Astrocyte (in vitro differentiated cells and primary cell): ENCODE measurements at regions not wholly inside any gene's neighbourhood (a gene's known extent, or its start where the extent isn't known, plus 50 kb on each side); places are given as distances from the start of the nearest gene placed in this dataset.

ENCODE experiments used
- DNase-seq: peaks from one replicate; pipeline ENCODE4 v3.0.0-alpha.2; 2010; ENCODE audit warnings: low read depth
- FAIRE-seq: peaks from 2 replicates; lab custom pipeline; 2011; peaks lifted over from hg19 to GRCh38; lab: Jason Lieb, UNC
- H2AFZ ChIP-seq: 2 replicates; pipeline ENCODE4 v1.6.0; 2012; ENCODE audit warnings: low read depth, low read length, inconsistent platforms
- H3K27ac ChIP-seq: 2 replicates; pipeline ENCODE4 v1.5.1; 2011; ENCODE audit warnings: low read depth, low read length, inconsistent platforms
- H3K27me3 ChIP-seq: 2 replicates; pipeline ENCODE4 v1.6.0; 2011; ENCODE audit warnings: low read length, inconsistent platforms; ENCODE audit not compliant: insufficient read depth
- H3K36me3 ChIP-seq: 2 replicates; pipeline ENCODE4 v1.5.1; 2011; ENCODE audit warnings: low read length, inconsistent platforms; ENCODE audit not compliant: insufficient read depth
- H3K4me1 ChIP-seq: 2 replicates; pipeline ENCODE4 v1.5.1; 2011; ENCODE audit warnings: low read length, inconsistent platforms; ENCODE audit not compliant: insufficient read depth
- H3K4me2 ChIP-seq: 2 replicates; pipeline ENCODE4 v1.6.0; 2012; ENCODE audit warnings: low read length, inconsistent platforms
- H3K4me3 ChIP-seq: 2 replicates; pipeline ENCODE4 v1.5.1; 2011; ENCODE audit warnings: low read depth, mild to moderate bottlenecking, low read length, inconsistent platforms; ENCODE audit not compliant: insufficient read depth
- H3K79me2 ChIP-seq: 2 replicates; pipeline ENCODE4 v1.6.0; 2012; ENCODE audit warnings: mild to moderate bottlenecking, low read length, inconsistent platforms; ENCODE audit not compliant: insufficient read depth
- H3K9ac ChIP-seq: 2 replicates; pipeline ENCODE4 v1.6.0; 2012; ENCODE audit warnings: mild to moderate bottlenecking, low read length, inconsistent platforms
- H3K9me3 ChIP-seq: 2 replicates; pipeline ENCODE4 v1.5.1; 2012; ENCODE audit warnings: low read depth, mild to moderate bottlenecking, low read length, inconsistent platforms; ENCODE audit not compliant: insufficient read depth
- H4K20me1 ChIP-seq: 2 replicates; pipeline ENCODE4 v1.6.0; 2012; ENCODE audit warnings: low read length, inconsistent platforms; ENCODE audit not compliant: insufficient read depth
- H3K27ac Mint-ChIP-seq: one replicate; pipeline ENCODE4 v1.8.0; 2021; ENCODE audit warnings: mild to moderate bottlenecking, mixed read lengths; ENCODE audit not compliant: unreplicated experiment
- H3K27me3 Mint-ChIP-seq: one replicate; pipeline ENCODE4 v1.8.0; 2021; ENCODE audit warnings: low read depth, mixed read lengths; ENCODE audit not compliant: unreplicated experiment
- H3K36me3 Mint-ChIP-seq: one replicate; pipeline ENCODE4 v1.8.0; 2021; ENCODE audit warnings: low read depth, mixed read lengths; ENCODE audit not compliant: unreplicated experiment
- H3K4me1 Mint-ChIP-seq: one replicate; pipeline ENCODE4 v1.8.0; 2021; ENCODE audit warnings: low read depth, mixed read lengths; ENCODE audit not compliant: unreplicated experiment
- H3K4me3 Mint-ChIP-seq: one replicate; pipeline ENCODE4 v1.8.0; 2021; ENCODE audit warnings: mild to moderate bottlenecking, moderate library complexity, mixed read lengths; ENCODE audit not compliant: unreplicated experiment
- H3K9me3 Mint-ChIP-seq: one replicate; pipeline ENCODE4 v1.8.0; 2021; ENCODE audit warnings: mild to moderate bottlenecking, mixed read lengths; ENCODE audit not compliant: unreplicated experiment
- EZH2 ChIP-seq: IDR thresholded peaks from 2 replicates; pipeline ENCODE4 v1.6.1; 2012; ENCODE audit warnings: mild to moderate bottlenecking, low read length, inconsistent platforms; ENCODE audit not compliant: insufficient read depth
- TF ChIP-seq, protein P1 (sequence below): IDR thresholded peaks from 2 replicates; pipeline ENCODE4 v1.5.1; 2011; ENCODE audit warnings: low read depth, mild to moderate bottlenecking, inconsistent platforms, low read length, moderate library complexity; ENCODE audit not compliant: insufficient read depth

DNA sequence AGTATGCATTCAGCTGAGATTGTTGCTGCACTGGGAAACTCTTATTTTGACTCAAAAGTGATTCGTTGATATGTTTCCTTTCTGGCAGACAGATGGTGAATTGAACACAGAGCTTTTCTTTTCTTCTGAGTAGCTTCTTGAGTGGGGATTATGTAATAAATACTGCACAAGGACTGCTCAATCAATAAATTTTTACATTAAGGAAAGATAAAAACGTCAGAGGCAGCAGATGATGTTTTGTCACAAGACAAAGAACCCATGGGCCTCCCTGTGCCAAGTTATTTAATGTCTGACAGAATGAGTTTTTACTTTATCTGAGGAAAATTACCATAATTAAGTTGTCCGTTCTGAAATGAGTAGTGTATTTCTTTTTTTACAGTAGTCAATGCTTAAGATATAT, 460.3 kb downstream of the UTRN start:
- no peak overlapping the region for H3K27ac ChIP-seq
- no peak overlapping the region for H3K4me2 ChIP-seq
- no peak overlapping the region for H2AFZ ChIP-seq
- peaks cover 4% of the 10 kb centered on the region for H3K4me1 ChIP-seq
- H3K9ac ChIP-seq = no peak overlapping the region
- no peaks in the 10 kb centered on the region for H3K27me3 ChIP-seq
- no peaks in the 10 kb centered on the region for H3K79me2 ChIP-seq
- no peaks in the 10 kb centered on the region for H3K9me3 ChIP-seq
- Mint-ChIP-seq H3K36me3 (no peaks in the 10 kb centered on the region), H3K4me3 (no peak overlapping the region), H3K27me3 (no peaks in the 10 kb centered on the region), H3K4me1 (peaks cover 6% of the 10 kb centered on the region), H3K9me3 (no peaks in the 10 kb centered on the region), H3K27ac (no peak overlapping the region)
- no peak for TF ChIP-seq EZH2
- TF ChIP-seq, protein P1, sequence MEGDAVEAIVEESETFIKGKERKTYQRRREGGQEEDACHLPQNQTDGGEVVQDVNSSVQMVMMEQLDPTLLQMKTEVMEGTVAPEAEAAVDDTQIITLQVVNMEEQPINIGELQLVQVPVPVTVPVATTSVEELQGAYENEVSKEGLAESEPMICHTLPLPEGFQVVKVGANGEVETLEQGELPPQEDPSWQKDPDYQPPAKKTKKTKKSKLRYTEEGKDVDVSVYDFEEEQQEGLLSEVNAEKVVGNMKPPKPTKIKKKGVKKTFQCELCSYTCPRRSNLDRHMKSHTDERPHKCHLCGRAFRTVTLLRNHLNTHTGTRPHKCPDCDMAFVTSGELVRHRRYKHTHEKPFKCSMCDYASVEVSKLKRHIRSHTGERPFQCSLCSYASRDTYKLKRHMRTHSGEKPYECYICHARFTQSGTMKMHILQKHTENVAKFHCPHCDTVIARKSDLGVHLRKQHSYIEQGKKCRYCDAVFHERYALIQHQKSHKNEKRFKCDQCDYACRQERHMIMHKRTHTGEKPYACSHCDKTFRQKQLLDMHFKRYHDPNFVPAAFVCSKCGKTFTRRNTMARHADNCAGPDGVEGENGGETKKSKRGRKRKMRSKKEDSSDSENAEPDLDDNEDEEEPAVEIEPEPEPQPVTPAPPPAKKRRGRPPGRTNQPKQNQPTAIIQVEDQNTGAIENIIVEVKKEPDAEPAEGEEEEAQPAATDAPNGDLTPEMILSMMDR = no peak
- no peaks in the 10 kb centered on the region for H4K20me1 ChIP-seq
- no peak overlapping the region for H3K4me3 ChIP-seq
- FAIRE-seq = no peak
- DNase-seq = no peak
- no peaks in the 10 kb centered on the region for H3K36me3 ChIP-seq

DNA sequence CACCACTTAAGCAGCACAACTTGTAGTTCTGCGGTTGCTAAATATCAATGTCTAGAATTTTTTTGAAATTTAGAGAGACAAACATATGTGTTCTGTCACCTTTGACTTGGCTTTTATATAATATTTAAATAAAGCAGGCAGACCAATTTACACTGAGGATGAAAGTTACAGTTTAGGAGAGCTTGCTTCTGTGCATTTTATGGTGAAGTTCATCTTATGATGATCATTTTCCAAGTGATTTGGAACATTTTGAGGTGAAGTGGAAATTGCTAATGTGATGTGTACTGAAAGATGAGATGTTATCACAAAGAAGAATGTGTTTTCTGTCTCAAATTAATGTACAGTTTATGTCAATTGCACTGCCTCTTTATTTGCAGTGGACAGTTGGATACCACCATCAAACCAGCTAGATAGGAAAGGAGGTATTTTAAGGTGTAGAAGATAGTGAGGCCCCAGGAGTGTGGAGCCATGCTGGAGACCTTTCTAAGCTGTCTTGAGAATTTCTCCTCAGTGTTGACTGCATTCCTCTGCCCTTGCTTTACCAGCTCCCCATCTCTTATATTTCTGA, 461.9 kb downstream of the UTRN start:
- FAIRE-seq (no peak), DNase-seq (no peak)
- no peak overlapping the region for H3K27ac Mint-ChIP-seq
- peaks cover 6% of the 10 kb centered on the region for H3K4me1 Mint-ChIP-seq
- H3K4me3 ChIP-seq = no peak overlapping the region
- H3K4me2 ChIP-seq = no peak overlapping the region
- no peaks in the 10 kb centered on the region for H3K27me3 ChIP-seq
- no peak overlapping the region for H3K4me3 Mint-ChIP-seq
- H3K9me3 Mint-ChIP-seq = no peaks in the 10 kb centered on the region
- H3K36me3 Mint-ChIP-seq = no peaks in the 10 kb centered on the region
- no peak overlapping the region for H3K9ac ChIP-seq
- H2AFZ ChIP-seq = no peak overlapping the region
- no peaks in the 10 kb centered on the region for H4K20me1 ChIP-seq
- no peak overlapping the region for H3K27ac ChIP-seq
- H3K79me2 ChIP-seq = no peaks in the 10 kb centered on the region
- no peaks in the 10 kb centered on the region for H3K27me3 Mint-ChIP-seq
- no peaks in the 10 kb centered on the region for H3K9me3 ChIP-seq
- no peak for TF ChIP-seq EZH2
- TF ChIP-seq, protein P1 = no peak
- peaks cover 4% of the 10 kb centered on the region for H3K4me1 ChIP-seq
- H3K36me3 ChIP-seq = peaks cover 2% of the 10 kb centered on the region

DNA sequence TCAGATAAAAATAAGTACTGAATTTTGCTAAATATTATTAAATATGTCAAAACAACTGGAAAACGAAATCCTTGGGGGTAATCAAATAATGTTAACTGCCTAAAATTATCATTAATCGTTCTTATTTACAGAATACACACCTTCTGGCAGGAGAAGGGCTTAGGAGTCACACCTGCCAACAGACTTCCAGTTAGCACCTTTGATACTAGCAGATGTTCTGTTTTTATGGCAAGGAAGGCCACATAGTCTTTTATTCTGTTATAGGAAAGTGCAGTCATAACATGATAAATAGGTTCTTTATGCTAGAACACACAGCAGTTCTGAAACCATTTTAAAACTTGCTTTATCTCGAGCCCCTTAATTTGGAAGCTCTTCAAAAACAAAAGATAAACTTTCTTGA, 464.1 kb downstream of the UTRN start:
- Mint-ChIP-seq H3K9me3 (no peaks in the 10 kb centered on the region), H3K27me3 (no peaks in the 10 kb centered on the region), H3K36me3 (no peaks in the 10 kb centered on the region), H3K4me3 (no peak overlapping the region), H3K27ac (no peak overlapping the region), H3K4me1 (peaks cover 6% of the 10 kb centered on the region)
- H3K4me3 ChIP-seq = no peak overlapping the region
- peaks cover 4% of the 10 kb centered on the region for H3K4me1 ChIP-seq
- no peak for DNase-seq
- H3K9me3 ChIP-seq = no peaks in the 10 kb centered on the region
- no peaks in the 10 kb centered on the region for H3K79me2 ChIP-seq
- H3K9ac ChIP-seq = no peak overlapping the region
- no peak overlapping the region for H2AFZ ChIP-seq
- no peak overlapping the region for H3K27ac ChIP-seq
- FAIRE-seq = peak; percentile 9
- H3K4me2 ChIP-seq = no peak overlapping the region
- no peaks in the 10 kb centered on the region for H3K27me3 ChIP-seq
- TF ChIP-seq, protein P1 = no peak
- TF ChIP-seq EZH2 = no peak
- peaks cover 2% of the 10 kb centered on the region for H3K36me3 ChIP-seq
- no peaks in the 10 kb centered on the region for H4K20me1 ChIP-seq
